Fibroblast of peridontal ligament (primary cell): ENCODE measurements at regions not wholly inside any gene's neighbourhood (a gene's known extent, or its start where the extent isn't known, plus 50 kb on each side); places are given as distances from the start of the nearest gene placed in this dataset.
A peak's percentile ranks its signal among the peaks of the same experiment; 100 is the strongest.

ENCODE experiments used
- DNase-seq: peaks from one replicate; pipeline ENCODE4 v3.0.0-alpha.2; 2010; ENCODE audit errors: extremely low read depth

GRCh38 chr4:176383273-176384077 lies 63.7 kb downstream of the SPCS3 start:
- DNase-seq: peak; percentile 73

GRCh38 chr4:176385601-176386000 lies 65.8 kb downstream of the SPCS3 start:
- no peak for DNase-seq

GRCh38 chr4:176387571-176387970 lies 67.8 kb downstream of the SPCS3 start:
- DNase-seq: peak; percentile 87

GRCh38 chr4:176393306-176394013 lies 73.7 kb downstream of the SPCS3 start:
- peak; percentile 64 for DNase-seq

GRCh38 chr4:176400816-176401461 lies 81.2 kb downstream of the SPCS3 start:
- peak; percentile 69 for DNase-seq

GRCh38 chr4:176404621-176405020 lies 84.9 kb downstream of the SPCS3 start:
- DNase-seq: no peak

GRCh38 chr4:176406297-176406696 lies 86.5 kb downstream of the SPCS3 start:
- no peak for DNase-seq

- DNase-seq: peak; percentile 42
Measured at GRCh38 chr4:176406736-176407135, 87.0 kb downstream of the SPCS3 start.

GRCh38 chr4:176409627-176410026 lies 89.9 kb downstream of the SPCS3 start:
- no peak for DNase-seq

GRCh38 chr4:176413171-176413570 lies 93.4 kb downstream of the SPCS3 start:
- no peak for DNase-seq

GRCh38 chr4:176422001-176422400 lies 102.2 kb downstream of the SPCS3 start:
- peak; percentile 22 for DNase-seq

GRCh38 chr4:176422511-176422910 lies 102.7 kb downstream of the SPCS3 start:
- no peak for DNase-seq

- peak; percentile 42 for DNase-seq
Measured at GRCh38 chr4:176425035-176425434, 105.3 kb downstream of the SPCS3 start.

- no peak for DNase-seq
Measured at GRCh38 chr4:176432811-176433540, 113.2 kb downstream of the SPCS3 start.

GRCh38 chr4:176433983-176434382 lies 114.2 kb downstream of the SPCS3 start:
- DNase-seq: no peak

GRCh38 chr4:176435901-176436292 lies 116.1 kb downstream of the SPCS3 start:
- DNase-seq: peak; percentile 66

GRCh38 chr4:176436293-176436973 lies 116.7 kb downstream of the SPCS3 start:
- DNase-seq: peak; percentile 61

- no peak for DNase-seq
Measured at GRCh38 chr4:176437756-176438155, 118.0 kb downstream of the SPCS3 start.

GRCh38 chr4:176438401-176438800 lies 118.6 kb downstream of the SPCS3 start:
- peak; percentile 91 for DNase-seq

GRCh38 chr4:176439611-176440010 lies 119.8 kb downstream of the SPCS3 start:
- no peak for DNase-seq

GRCh38 chr4:176440698-176441097 lies 120.9 kb downstream of the SPCS3 start:
- no peak for DNase-seq
